ENCODE measurements at regions not wholly inside any gene's neighbourhood (a gene's known extent, or its start where the extent isn't known, plus 50 kb on each side); places are given as distances from the start of the nearest gene placed in this dataset.
A peak's percentile ranks its signal among the peaks of the same experiment; 100 is the strongest.

- no peaks in the 10 kb centered on the region for H3K79me2 ChIP-seq (ENCODE audit: control insufficient read depth in 1 of 2, insufficient read depth in 2 of 2, low read length in 2 of 2)
- H4K91ac ChIP-seq (replicated peaks; ENCODE audit: insufficient read length, low read length), result no peak overlapping the region
- TF ChIP-seq ASH2L (IDR thresholded peaks at IDR 0.05; ENCODE audit: low read length), result no peak
- no peak for TF ChIP-seq EGR1 (IDR thresholded peaks at IDR 0.05; ENCODE audit: borderline replicate concordance, low read depth, low read length)
- TF ChIP-seq JUND (IDR thresholded peaks at IDR 0.05; ENCODE audit: low read length), result no peak
- no peak for TF ChIP-seq RFX5 (IDR thresholded peaks at IDR 0.05; ENCODE audit: borderline replicate concordance, low read depth, low read length)
- no peak for TF ChIP-seq SRF (IDR thresholded peaks at IDR 0.05; ENCODE audit: low read depth, low read length)
- TF ChIP-seq YY1 (IDR thresholded peaks at IDR 0.05; ENCODE audit: low read depth, low read length), result no peak
- no peak for TF ChIP-seq SP1 (IDR thresholded peaks at IDR 0.05; ENCODE audit: low read depth, low read length)
- TF ChIP-seq RXRA (IDR thresholded peaks at IDR 0.05; ENCODE audit: insufficient read depth, low read depth, low read length), result no peak
- TF ChIP-seq PHF8 (conservative IDR thresholded peaks at IDR 0.05; ENCODE audit: low read depth, low read length), result no peak
- TF ChIP-seq POLR2A (IDR thresholded peaks at IDR 0.05; ENCODE audit: control extremely low read depth in 1 of 2, low read depth in 2 of 2, low read length in 2 of 2), result no peak
- TF ChIP-seq E2F6 (IDR thresholded peaks at IDR 0.05), result no peak
- TF ChIP-seq MAFK (IDR thresholded peaks at IDR 0.05; ENCODE audit: low read depth, low read length), result no peak
- no peak for TF ChIP-seq TAF1 (IDR thresholded peaks at IDR 0.05; ENCODE audit: low read depth, low read length)
- TF ChIP-seq ATF2 (IDR thresholded peaks at IDR 0.05; ENCODE audit: low read length), result no peak
- TF ChIP-seq POU5F1 (IDR thresholded peaks at IDR 0.05; ENCODE audit: low read depth, low read length), result no peak
- H3K18ac ChIP-seq (ENCODE audit: extremely low read depth, low read length), result no peak overlapping the region
- no peak overlapping the region for H4K5ac ChIP-seq (ENCODE audit: insufficient read length, low read depth, low read length)
- ChIA-PET POLR2A (ENCODE audit: partially characterized antibody) (no interaction called here), CTCF (ENCODE audit: partially characterized antibody) (no interaction called here)
- no peak overlapping the region for H3K4me2 ChIP-seq (ENCODE audit: insufficient read depth in 1 of 2, low read depth in 2 of 2, low read length in 2 of 2)
- no peak overlapping the region for H3K27ac ChIP-seq (ENCODE audit: low read depth, low read length)
- 79% methylated on average over 2 of the region's 2 CpGs; no CpG with 5 or more reads in 1 of the 2 experiments for WGBS, 2 experiments (ENCODE audit: extremely low coverage in 1 of 2, insufficient coverage in 1 of 2, insufficient read length in 1 of 2, insufficient replicate concordance in 2 of 2, low coverage in 1 of 2, low lambda C conversion rate in 2 of 2, missing lambda C conversion rate in 1 of 2)
- H2AFZ ChIP-seq (ENCODE audit: low read length), result no peak overlapping the region
- no peak overlapping the region for H3K9ac ChIP-seq (replicated peaks in 1 of 4; ENCODE audit: extremely low read depth in 1 of 4, low read depth in 3 of 4, low read length in 3 of 4)
- H4K20me1 ChIP-seq (replicated peaks in 1 of 2; ENCODE audit: control insufficient read depth in 1 of 2, insufficient read depth in 2 of 2, low read length in 2 of 2), result no peaks in the 10 kb centered on the region
- H3K27me3 ChIP-seq (replicated peaks in 1 of 4; ENCODE audit: control insufficient read depth in 3 of 4, extremely low read depth in 1 of 4, insufficient read depth in 3 of 4, low read length in 3 of 4), result no peaks in the 10 kb centered on the region
- no peaks in the 10 kb centered on the region for H3K79me1 ChIP-seq (ENCODE audit: low read depth, low read length)
- DNase-seq (ENCODE audit: low read depth in 1 of 2, low spot score in 2 of 2) (no peak), FAIRE-seq (no peak)
- H3K4ac ChIP-seq (replicated peaks; ENCODE audit: insufficient read length, low read depth, low read length), result no peak overlapping the region
- H4K8ac ChIP-seq (ENCODE audit: extremely low read depth, insufficient read depth, low read length), result no peak overlapping the region
- H3K23me2 ChIP-seq (ENCODE audit: low read depth, low read length), result no peaks in the 10 kb centered on the region
- no peak overlapping the region for H2AK5ac ChIP-seq (ENCODE audit: low read depth, low read length)
- no peak overlapping the region for H2BK120ac ChIP-seq (replicated peaks; ENCODE audit: low read depth, low read length)
- peak overlapping the region; percentile 98 for H3K14ac ChIP-seq (ENCODE audit: insufficient read length)
- no peak overlapping the region for H3K4me3 ChIP-seq (ENCODE audit: extremely low read depth in 1 of 4, insufficient read depth in 2 of 4, low read depth in 3 of 4, low read length in 4 of 4)
- H2BK15ac ChIP-seq (ENCODE audit: low read length), result no peak overlapping the region
- H3K4me1 ChIP-seq (replicated peaks in 1 of 4; ENCODE audit: control insufficient read depth in 3 of 4, insufficient read depth in 4 of 4, low read length in 3 of 4), result no peaks in the 10 kb centered on the region
- H3K36me3 ChIP-seq (ENCODE audit: control insufficient read depth in 2 of 4, insufficient read depth in 4 of 4, low read length in 3 of 4), result no peaks in the 10 kb centered on the region
- H3K56ac ChIP-seq (replicated peaks; ENCODE audit: insufficient read length, low read depth, low read length), result no peak overlapping the region
- no peak overlapping the region for H3K23ac ChIP-seq (ENCODE audit: insufficient read length)
- no peaks in the 10 kb centered on the region for H3K9me3 ChIP-seq (ENCODE audit: insufficient read depth in 2 of 2, low read depth in 1 of 2, low read length in 1 of 2)
- H2BK20ac ChIP-seq (ENCODE audit: low read length), result no peak overlapping the region
- H2BK12ac ChIP-seq (ENCODE audit: low read depth, low read length), result no peak overlapping the region
- no peak overlapping the region for H2BK5ac ChIP-seq (ENCODE audit: low read depth, low read length)
Observed at GRCh38 chr5:153400931-153401330, 89.5 kb upstream of the GRIA1 start.
